ENCODE measurements at regions not wholly inside any gene's neighbourhood (a gene's known extent, or its start where the extent isn't known, plus 50 kb on each side); places are given as distances from the start of the nearest gene placed in this dataset.

DNA sequence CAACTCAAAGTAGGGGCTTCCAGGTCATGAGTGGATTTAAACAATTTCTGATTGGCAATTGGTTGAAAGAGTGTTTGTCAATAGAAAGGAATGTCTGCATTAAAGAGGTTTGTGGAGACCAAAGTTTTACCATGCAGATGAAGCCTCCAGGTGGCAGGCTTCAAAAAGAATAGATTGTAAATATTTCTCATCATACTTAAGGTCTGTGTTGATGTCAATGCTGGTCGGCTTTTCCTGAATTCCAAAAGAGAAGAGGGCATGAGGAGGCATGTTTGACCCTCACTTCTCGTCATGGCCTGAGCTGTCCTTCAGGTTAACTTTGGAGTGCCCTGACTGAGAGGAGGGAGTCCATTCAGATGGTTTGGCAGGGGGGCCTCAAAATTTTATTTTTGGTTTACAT lies 125.4 kb upstream of the RFC3 start:
- Mint-ChIP-seq H3K4me1 (ENCODE audit: low read depth) (peaks cover 8% of the 10 kb centered on the region), H3K27ac (no peak overlapping the region), H3K4me3 (no peak overlapping the region), H3K36me3 (ENCODE audit: insufficient read depth in 2 of 2) (no peaks in the 10 kb centered on the region), H3K9me3 (no peaks in the 10 kb centered on the region), H3K27me3 (ENCODE audit: low read depth) (no peaks in the 10 kb centered on the region)
- ATAC-seq (replicated peaks in 1 of 2) (no peak), DNase-seq (no peak)

DNA sequence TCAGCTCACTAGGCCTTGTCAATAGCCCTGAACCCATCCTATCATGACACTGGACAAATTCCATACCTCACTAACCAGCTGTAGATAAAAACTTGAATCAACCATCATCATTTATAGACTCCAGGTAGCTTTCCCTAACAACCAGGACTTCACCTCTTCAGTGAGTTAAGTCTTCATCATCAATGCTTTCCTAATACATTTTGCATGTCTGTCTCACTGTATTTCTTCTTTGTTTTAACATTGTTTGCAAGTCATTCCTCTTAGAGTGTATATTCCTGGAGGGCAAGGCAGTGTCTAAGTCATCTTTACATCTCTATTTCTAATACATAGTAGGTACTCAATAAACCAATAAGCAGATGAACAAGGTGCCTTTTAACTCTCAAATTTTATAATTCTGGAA lies 123.4 kb upstream of the RFC3 start:
- H3K27ac Mint-ChIP-seq, result no peak overlapping the region
- peaks cover 8% of the 10 kb centered on the region for H3K4me1 Mint-ChIP-seq (ENCODE audit: low read depth)
- ATAC-seq (replicated peaks in 1 of 2) (no peak), DNase-seq (no peak)
- H3K4me3 Mint-ChIP-seq, result no peak overlapping the region
- no peaks in the 10 kb centered on the region for H3K9me3 Mint-ChIP-seq
- no peaks in the 10 kb centered on the region for H3K36me3 Mint-ChIP-seq (ENCODE audit: insufficient read depth in 2 of 2)
- H3K27me3 Mint-ChIP-seq (ENCODE audit: low read depth), result no peaks in the 10 kb centered on the region

DNA sequence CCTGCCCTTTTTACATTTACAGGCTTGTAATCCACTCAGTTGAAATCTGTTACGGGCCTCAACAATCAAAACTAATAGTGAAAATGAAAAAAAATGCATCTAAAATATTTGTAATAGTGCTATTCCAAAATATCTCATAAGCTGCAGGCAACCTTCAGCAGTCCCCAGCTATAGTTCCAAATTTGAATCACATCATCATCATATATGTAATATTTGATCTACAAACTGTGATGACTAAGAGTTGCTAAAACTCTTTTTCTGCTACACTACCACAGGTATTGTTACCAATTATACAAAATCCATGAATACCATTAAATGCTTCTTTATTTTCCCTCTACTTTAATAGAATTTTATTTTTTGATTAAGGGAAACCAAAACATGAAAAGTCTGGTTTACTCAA lies 121.4 kb upstream of the RFC3 start:
- peak in 1 of 2 donors; percentile 64 for ATAC-seq (replicated peaks in 1 of 2)
- H3K4me1 Mint-ChIP-seq (ENCODE audit: low read depth), result peaks cover 8% of the 10 kb centered on the region
- no peaks in the 10 kb centered on the region for H3K9me3 Mint-ChIP-seq
- no peak for DNase-seq
- no peaks in the 10 kb centered on the region for H3K36me3 Mint-ChIP-seq (ENCODE audit: insufficient read depth in 2 of 2)
- peak overlapping the region in 1 of 2 donors; percentile 65 for H3K4me3 Mint-ChIP-seq
- H3K27me3 Mint-ChIP-seq (ENCODE audit: low read depth), result peaks cover 7% of the 10 kb centered on the region
- H3K27ac Mint-ChIP-seq, result no peak overlapping the region

DNA sequence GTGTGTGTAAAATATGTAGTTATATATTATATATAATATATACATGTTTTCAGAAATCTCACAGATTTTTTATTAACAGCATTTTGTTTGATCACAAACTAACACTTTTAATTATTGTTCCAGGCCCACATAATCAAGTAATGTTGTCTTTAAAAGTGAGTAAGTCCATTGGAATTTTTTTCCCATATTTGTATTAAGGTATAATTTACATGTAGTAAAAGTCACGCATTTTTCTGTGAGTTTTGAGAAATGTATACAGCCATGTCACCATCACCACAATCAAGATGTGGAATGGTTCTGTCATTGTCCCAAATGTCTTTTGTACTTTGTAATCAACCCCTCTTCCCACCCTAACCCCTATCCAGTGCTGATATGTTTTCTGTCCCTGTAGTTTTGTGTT lies 120.0 kb upstream of the RFC3 start:
- ATAC-seq (replicated peaks in 1 of 2) (no peak), DNase-seq (no peak)
- Mint-ChIP-seq H3K27me3 (ENCODE audit: low read depth) (peaks cover 16% of the 10 kb centered on the region), H3K4me1 (ENCODE audit: low read depth) (peaks cover 8% of the 10 kb centered on the region), H3K36me3 (ENCODE audit: insufficient read depth in 2 of 2) (no peaks in the 10 kb centered on the region), H3K9me3 (peaks cover 0 to 3% of the 10 kb centered on the region in 2 donors), H3K27ac (no peak overlapping the region), H3K4me3 (no peak overlapping the region)

DNA sequence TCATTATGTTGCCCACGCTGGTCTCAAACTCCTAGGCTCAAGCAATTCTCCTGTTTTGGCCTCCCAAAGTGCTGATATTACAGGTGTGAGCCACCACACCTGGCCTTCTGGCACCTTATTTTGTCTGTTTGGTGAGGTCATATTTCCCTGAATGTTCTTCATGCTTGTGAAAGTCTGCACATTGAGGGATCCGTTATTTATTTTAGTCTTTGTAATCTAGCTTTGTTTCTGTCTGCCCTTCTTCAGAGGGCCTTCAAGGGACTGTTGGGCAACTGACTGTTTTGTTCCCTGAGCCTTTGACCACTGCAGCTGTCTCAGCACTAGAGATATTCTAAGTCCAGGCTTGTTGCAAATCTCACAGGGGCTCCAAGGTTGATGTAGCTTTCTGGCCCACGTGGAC lies 110.5 kb upstream of the RFC3 start:
- DNase-seq (no peak), ATAC-seq (replicated peaks in 1 of 2) (no peak)
- Mint-ChIP-seq H3K27ac (no peak overlapping the region), H3K4me3 (no peak overlapping the region), H3K27me3 (ENCODE audit: low read depth) (peaks cover 36% of the 10 kb centered on the region), H3K4me1 (ENCODE audit: low read depth) (no peaks in the 10 kb centered on the region), H3K36me3 (ENCODE audit: insufficient read depth in 2 of 2) (peaks cover 11 to 14% of the 10 kb centered on the region in 2 donors), H3K9me3 (peaks cover 12 to 17% of the 10 kb centered on the region in 2 donors)

DNA sequence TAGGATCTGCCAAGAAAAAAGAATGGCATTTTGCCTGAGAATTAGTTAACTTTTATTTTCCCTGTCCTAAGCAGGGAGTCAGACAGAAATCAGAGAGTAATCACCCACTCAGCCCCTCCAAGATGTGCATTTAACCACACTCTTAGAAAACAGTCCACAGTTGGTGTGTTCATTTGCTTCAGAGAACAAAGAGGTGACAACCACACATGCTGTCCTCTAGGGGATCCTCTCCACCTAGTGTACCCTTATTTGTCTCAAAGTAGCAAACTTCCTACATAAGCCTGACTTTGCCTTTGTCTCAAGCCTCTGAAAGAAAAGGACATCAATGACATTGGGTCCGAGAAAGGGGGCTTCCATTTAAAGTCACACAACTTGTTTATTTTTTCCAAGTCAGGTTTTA lies 107.0 kb upstream of the RFC3 start:
- Mint-ChIP-seq H3K9me3 (peaks cover 8 to 9% of the 10 kb centered on the region in 2 donors), H3K4me3 (no peak overlapping the region), H3K27me3 (ENCODE audit: low read depth) (peaks cover 18% of the 10 kb centered on the region), H3K4me1 (ENCODE audit: low read depth) (no peaks in the 10 kb centered on the region), H3K27ac (no peak overlapping the region), H3K36me3 (ENCODE audit: insufficient read depth in 2 of 2) (peaks cover 8 to 12% of the 10 kb centered on the region in 2 donors)
- DNase-seq (no peak), ATAC-seq (replicated peaks in 1 of 2) (no peak)

DNA sequence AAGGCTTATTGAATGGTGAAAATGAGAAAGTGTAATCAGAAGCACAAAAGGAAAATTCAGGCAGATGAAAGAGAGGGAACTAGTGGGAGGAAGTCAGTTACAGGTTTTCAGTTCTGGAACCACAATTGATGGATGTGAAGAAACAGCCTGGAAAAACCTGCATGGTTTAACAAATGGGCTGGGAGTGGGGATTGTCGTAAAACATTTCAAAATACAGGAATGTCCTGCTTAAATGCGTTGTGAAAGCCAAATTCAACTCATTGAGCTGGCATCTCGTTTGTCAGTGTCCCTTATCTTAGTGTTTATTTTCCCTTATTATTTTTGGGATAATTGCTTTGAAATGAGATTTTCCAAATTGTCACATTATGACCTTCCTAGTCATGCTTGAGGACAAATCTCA lies 106.5 kb upstream of the RFC3 start:
- DNase-seq (no peak), ATAC-seq (replicated peaks in 1 of 2) (no peak)
- H3K36me3 Mint-ChIP-seq (ENCODE audit: insufficient read depth in 2 of 2), result peaks cover 7 to 13% of the 10 kb centered on the region in 2 donors
- no peak overlapping the region for H3K27ac Mint-ChIP-seq
- peaks cover 23% of the 10 kb centered on the region for H3K27me3 Mint-ChIP-seq (ENCODE audit: low read depth)
- H3K4me3 Mint-ChIP-seq, result no peak overlapping the region
- peaks cover 8 to 9% of the 10 kb centered on the region in 2 donors for H3K9me3 Mint-ChIP-seq
- no peaks in the 10 kb centered on the region for H3K4me1 Mint-ChIP-seq (ENCODE audit: low read depth)

DNA sequence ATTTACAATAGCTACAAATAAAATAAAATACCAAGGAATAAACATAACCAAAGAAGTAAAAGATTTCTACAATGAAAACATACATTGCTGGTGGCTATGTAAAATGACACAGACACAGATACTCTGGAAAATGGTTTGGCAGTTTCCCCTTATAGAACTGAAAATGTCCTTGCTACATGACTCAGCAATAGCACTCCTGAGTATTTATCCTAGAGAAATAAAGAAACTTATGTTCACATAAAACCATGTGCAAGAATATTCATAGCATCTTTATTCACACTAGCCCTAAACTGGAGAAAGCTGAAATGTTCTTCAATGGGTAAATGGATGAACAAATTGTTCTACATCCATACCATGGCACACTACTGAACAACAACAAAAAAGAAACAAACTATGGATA lies 100.2 kb upstream of the RFC3 start:
- ATAC-seq (replicated peaks in 1 of 2) (no peak), DNase-seq (no peak)
- Mint-ChIP-seq H3K4me3 (no peak overlapping the region), H3K4me1 (ENCODE audit: low read depth) (peaks cover 13% of the 10 kb centered on the region), H3K27ac (no peak overlapping the region), H3K27me3 (ENCODE audit: low read depth) (peaks cover 16% of the 10 kb centered on the region), H3K36me3 (ENCODE audit: insufficient read depth in 2 of 2) (peaks cover 0 to 4% of the 10 kb centered on the region in 2 donors), H3K9me3 (peaks cover 0 to 4% of the 10 kb centered on the region in 2 donors)

DNA sequence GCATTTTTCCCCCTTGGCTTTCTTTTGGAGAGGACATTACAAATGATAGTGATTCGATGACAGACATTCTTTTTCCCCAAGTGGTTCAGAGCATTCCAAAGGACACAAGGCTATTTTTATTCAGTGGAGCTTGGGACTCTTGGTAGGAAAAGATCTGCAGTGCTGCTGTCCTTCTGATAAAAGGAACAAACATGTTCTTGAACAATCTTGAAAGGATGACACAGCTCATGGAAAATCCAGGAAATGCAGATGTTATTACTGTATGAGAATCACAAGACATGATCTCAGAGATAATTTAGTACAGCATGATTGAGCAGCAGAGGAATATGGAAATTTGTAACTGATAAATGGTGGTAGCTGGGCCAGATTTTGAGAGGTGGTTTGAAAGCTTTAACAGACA lies 96.2 kb upstream of the RFC3 start:
- DNase-seq, result no peak
- ATAC-seq (replicated peaks in 1 of 2), result no peak
- Mint-ChIP-seq H3K9me3 (no peaks in the 10 kb centered on the region), H3K4me1 (ENCODE audit: low read depth) (peaks cover 24% of the 10 kb centered on the region), H3K27me3 (ENCODE audit: low read depth) (no peaks in the 10 kb centered on the region), H3K4me3 (peak overlapping the region in 1 of 2 donors; percentile 79), H3K27ac (peak overlapping the region; percentile 86), H3K36me3 (ENCODE audit: insufficient read depth in 2 of 2) (peaks cover 0 to 2% of the 10 kb centered on the region in 2 donors)

DNA sequence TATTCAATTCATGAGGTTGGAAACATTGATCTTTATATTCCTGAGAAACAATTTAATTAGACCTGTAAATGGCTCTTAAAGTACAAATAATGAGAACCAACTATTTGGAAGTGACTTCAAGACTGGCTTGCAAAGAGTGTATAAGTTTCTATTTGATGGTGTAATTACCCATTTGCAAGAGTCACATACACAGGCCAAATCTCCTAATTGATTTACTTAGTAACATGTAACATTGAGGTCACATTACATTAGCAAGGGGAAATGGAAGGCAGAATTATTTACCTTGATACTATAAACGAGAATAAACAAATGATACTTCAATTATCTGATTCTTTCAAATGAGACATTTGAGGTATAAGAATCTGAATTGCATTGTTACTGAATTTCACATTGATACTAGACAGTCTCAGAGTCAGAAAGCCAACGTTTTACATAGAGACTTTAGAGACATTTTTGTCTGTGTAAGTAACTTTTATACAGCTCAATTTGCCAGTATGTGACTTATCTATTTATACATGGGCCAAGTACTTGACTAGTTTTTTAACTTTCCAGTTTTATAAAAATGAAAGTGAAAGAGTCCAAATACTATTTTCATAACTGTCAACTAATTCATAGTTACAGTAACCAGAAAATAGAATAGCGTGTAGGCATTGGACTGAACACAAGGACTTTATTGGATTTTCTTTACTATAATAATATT lies 95.6 kb upstream of the RFC3 start:
- ATAC-seq (replicated peaks in 1 of 2) (peak in 1 of 2 donors; percentile 61), DNase-seq (no peak)
- H3K9me3 Mint-ChIP-seq, result no peaks in the 10 kb centered on the region
- no peaks in the 10 kb centered on the region for H3K36me3 Mint-ChIP-seq (ENCODE audit: insufficient read depth in 2 of 2)
- no peaks in the 10 kb centered on the region for H3K27me3 Mint-ChIP-seq (ENCODE audit: low read depth)
- peaks cover 28% of the 10 kb centered on the region for H3K4me1 Mint-ChIP-seq (ENCODE audit: low read depth)
- H3K4me3 Mint-ChIP-seq, result peak overlapping the region; percentile 20 to 79
- peak overlapping the region; percentile 86 for H3K27ac Mint-ChIP-seq

DNA sequence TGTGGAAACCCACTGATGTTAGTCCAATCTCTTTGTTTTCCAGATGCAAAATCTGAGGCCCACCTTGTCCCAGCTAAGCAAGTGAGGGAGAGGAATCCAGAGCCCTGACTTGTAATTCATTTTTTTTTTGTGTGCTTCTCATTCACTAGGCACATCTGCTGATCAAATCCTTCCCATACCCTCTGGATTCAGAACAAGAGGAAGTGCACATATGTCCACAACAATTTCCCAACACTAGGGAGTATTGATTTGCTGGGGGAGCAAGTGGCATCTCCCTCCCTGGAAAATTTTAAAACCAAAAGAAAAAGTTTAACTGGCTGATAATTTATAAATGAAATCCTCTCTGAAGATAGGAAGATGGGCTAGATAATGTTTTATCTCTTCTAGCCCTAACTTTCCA lies 94.6 kb upstream of the RFC3 start:
- Mint-ChIP-seq H3K9me3 (no peaks in the 10 kb centered on the region), H3K4me1 (ENCODE audit: low read depth) (peaks cover 32% of the 10 kb centered on the region), H3K4me3 (peak overlapping the region in 1 of 2 donors; percentile 87), H3K27ac (peak overlapping the region; percentile 86), H3K27me3 (ENCODE audit: low read depth) (no peaks in the 10 kb centered on the region), H3K36me3 (ENCODE audit: insufficient read depth in 2 of 2) (no peaks in the 10 kb centered on the region)
- ATAC-seq (replicated peaks in 1 of 2) (peak; percentile 4 to 6), DNase-seq (no peak)

DNA sequence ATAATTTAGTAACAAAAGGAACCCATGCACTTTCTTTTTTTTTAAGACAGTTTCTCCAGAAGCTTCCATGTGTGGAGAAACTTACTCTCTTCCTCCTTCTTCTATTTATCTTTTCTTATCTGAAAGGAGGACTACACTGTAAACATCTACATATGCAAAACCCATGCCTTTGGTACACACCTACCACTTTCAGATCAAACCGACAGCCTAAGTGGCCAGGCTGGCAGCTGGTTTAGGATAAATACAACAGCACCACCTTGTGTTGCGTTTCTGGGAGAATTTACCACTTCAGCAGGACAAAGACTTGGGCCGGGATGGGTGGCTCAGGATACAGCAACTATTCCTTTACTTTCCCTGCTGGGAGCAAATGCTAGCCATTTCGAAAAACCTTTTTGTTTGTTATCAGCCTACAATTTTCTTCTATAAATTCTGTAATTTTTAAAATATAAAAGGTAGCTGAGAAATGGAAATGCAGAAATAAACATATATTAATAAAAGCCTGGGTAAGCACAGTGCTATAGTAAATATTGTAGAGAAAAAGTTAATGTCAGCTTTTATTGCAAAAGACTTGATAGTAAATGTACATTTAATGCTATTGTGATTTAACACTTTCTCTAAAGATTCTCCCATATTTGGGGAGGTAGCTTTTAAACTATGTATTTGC lies 94.0 kb upstream of the RFC3 start:
- Mint-ChIP-seq H3K27me3 (ENCODE audit: low read depth) (no peaks in the 10 kb centered on the region), H3K9me3 (no peaks in the 10 kb centered on the region), H3K4me3 (peak overlapping the region in 1 of 2 donors; percentile 87), H3K36me3 (ENCODE audit: insufficient read depth in 2 of 2) (no peaks in the 10 kb centered on the region), H3K4me1 (ENCODE audit: low read depth) (peaks cover 32% of the 10 kb centered on the region), H3K27ac (peak overlapping the region; percentile 86)
- peak; percentile 65 to 71 for DNase-seq
- peak; percentile 87 to 95 for ATAC-seq (replicated peaks in 1 of 2)

DNA sequence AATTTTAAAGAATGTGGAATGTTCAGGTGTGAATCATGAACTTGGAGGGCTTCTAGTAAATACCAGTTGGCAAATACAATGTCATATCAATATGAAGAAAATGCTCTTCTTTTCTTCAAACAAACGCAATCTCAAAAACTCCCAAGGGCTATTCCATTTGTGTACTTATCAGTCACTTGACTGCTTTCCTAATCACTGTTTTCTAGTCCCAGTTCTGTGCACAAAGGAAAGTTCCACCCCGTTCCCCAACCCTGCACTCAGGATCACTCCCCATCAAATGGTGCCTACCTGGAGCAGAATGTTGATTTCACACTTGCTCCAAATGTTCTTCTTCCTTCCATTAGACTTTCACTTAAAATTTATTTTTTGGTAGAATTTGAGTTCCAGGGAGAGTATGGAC lies 92.6 kb upstream of the RFC3 start:
- ATAC-seq (replicated peaks in 1 of 2) (no peak), DNase-seq (no peak)
- H3K27ac Mint-ChIP-seq, result no peak overlapping the region
- H3K4me3 Mint-ChIP-seq, result no peak overlapping the region
- peaks cover 32% of the 10 kb centered on the region for H3K4me1 Mint-ChIP-seq (ENCODE audit: low read depth)
- H3K9me3 Mint-ChIP-seq, result no peaks in the 10 kb centered on the region
- no peaks in the 10 kb centered on the region for H3K27me3 Mint-ChIP-seq (ENCODE audit: low read depth)
- no peaks in the 10 kb centered on the region for H3K36me3 Mint-ChIP-seq (ENCODE audit: insufficient read depth in 2 of 2)
